Activated T-cell treated with anti-CD3 and anti-CD28 coated beads for 48 hours (primary cell): ENCODE measurements at regions not wholly inside any gene's neighbourhood (a gene's known extent, or its start where the extent isn't known, plus 50 kb on each side); places are given as distances from the start of the nearest gene placed in this dataset.

Source experiments
- DNase-seq: peaks from one replicate; pipeline ENCODE4 v3.0.0-alpha.2; 2020; ENCODE audit warnings: low read depth

GRCh38 chr20:23136893-23137745 is 51.0 kb upstream of the CD93 start:
- no peak for DNase-seq

GRCh38 chr20:23135449-23136420 is 49.6 kb upstream of the CD93 start:
- no peak for DNase-seq
